Fibroblast of lung (primary cell): ENCODE measurements at regions not wholly inside any gene's neighbourhood (a gene's known extent, or its start where the extent isn't known, plus 50 kb on each side); places are given as distances from the start of the nearest gene placed in this dataset.

Source experiments
- EZH2 ChIP-seq: IDR thresholded peaks from 2 replicates; pipeline ENCODE4 v1.5.1; 2012; ENCODE audit warnings: low read length, control low read depth, mild to moderate bottlenecking; ENCODE audit errors: missing control alignments
- TF ChIP-seq, protein P1 (sequence below), 2 donors: IDR thresholded peaks in 1 of 2; conservative IDR thresholded peaks in 1 of 2; 1 replicate in 1 of 2; 2 replicates in 1 of 2; pipeline ENCODE4 v1.5.1; 2011 to 2012; ENCODE audit warnings: low read length in 2 of 2, control low read depth in 1 of 2, inconsistent platforms in 1 of 2, low read depth in 1 of 2, mild to moderate bottlenecking in 1 of 2

DNA sequence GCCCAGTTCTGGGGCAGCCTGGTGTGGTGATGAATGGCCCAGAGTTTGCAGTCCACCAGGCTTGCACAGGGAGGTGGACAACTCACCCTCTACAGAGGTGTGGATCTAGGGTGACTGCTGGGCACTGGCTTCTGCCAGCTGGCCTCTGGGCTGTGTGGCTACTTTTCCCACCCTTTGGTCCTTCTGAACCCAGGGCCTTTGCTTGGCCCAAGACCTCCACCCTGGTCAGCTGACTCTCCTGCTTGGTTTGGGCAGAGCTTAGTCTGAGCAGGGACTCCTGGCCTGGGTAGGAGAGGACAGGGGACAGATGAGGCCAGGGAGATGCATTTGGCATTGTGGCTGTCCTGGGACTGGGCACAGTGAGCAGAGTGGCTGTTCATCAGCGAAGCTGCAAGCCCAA lies 83.0 kb upstream of the SHANK2 start:
- TF ChIP-seq, protein P1, sequence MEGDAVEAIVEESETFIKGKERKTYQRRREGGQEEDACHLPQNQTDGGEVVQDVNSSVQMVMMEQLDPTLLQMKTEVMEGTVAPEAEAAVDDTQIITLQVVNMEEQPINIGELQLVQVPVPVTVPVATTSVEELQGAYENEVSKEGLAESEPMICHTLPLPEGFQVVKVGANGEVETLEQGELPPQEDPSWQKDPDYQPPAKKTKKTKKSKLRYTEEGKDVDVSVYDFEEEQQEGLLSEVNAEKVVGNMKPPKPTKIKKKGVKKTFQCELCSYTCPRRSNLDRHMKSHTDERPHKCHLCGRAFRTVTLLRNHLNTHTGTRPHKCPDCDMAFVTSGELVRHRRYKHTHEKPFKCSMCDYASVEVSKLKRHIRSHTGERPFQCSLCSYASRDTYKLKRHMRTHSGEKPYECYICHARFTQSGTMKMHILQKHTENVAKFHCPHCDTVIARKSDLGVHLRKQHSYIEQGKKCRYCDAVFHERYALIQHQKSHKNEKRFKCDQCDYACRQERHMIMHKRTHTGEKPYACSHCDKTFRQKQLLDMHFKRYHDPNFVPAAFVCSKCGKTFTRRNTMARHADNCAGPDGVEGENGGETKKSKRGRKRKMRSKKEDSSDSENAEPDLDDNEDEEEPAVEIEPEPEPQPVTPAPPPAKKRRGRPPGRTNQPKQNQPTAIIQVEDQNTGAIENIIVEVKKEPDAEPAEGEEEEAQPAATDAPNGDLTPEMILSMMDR (conservative IDR thresholded peaks at IDR 0.05 in 1 of 2, IDR thresholded peaks at IDR 0.05 in 1 of 2; ENCODE audit: low read depth in 1 of 2, low read length in 2 of 2), result no peak
- TF ChIP-seq EZH2, result no peak
